Neural cell (in vitro differentiated cells): ENCODE measurements at regions not wholly inside any gene's neighbourhood (a gene's known extent, or its start where the extent isn't known, plus 50 kb on each side); places are given as distances from the start of the nearest gene placed in this dataset.
"Not testable (repeated sequence)": the region's sequence is repeated elsewhere in the genome, so short reads cannot be mapped to it uniquely, and the experiment has no call there.

Experiments
- H2AFZ ChIP-seq: fragments of 200-600, 300-800 bp; sonication (generic), shearing (Covaris generic); 2 replicates; pipeline ENCODE4 v1.6.0; 2014; ENCODE audit warnings: low read depth, mild to moderate bottlenecking, antibody characterized with exemption, low read length, moderate library complexity
- H3F3A ChIP-seq: fragments of 200-600 bp; shearing (Covaris generic); 2 replicates; pipeline ENCODE4 v1.6.1; 2016; ENCODE audit warnings: mild to moderate bottlenecking, moderate library complexity, mixed read lengths, antibody characterized with exemption, low read length; ENCODE audit not compliant: insufficient read depth, poor library complexity, severe bottlenecking
- H3K27ac ChIP-seq: fragments of 200-600, 300-800 bp; sonication (generic), shearing (Covaris generic); 2 replicates; pipeline ENCODE4 v1.5.1; 2014; ENCODE audit warnings: mild to moderate bottlenecking, low read length, moderate library complexity
- H3K27me3 ChIP-seq: fragments of 300-800, 200-600 bp; sonication (generic), shearing (Covaris generic); 2 replicates; pipeline ENCODE4 v1.6.0; 2014; ENCODE audit warnings: mild to moderate bottlenecking, low read depth, low read length, moderate library complexity; ENCODE audit not compliant: insufficient read depth
- H3K36me3 ChIP-seq: fragments of 300-800, 200-600 bp; sonication (generic), shearing (Covaris generic); 2 replicates; pipeline ENCODE4 v1.5.1; 2014; ENCODE audit warnings: mild to moderate bottlenecking, antibody characterized with exemption, low read length, moderate library complexity; ENCODE audit not compliant: insufficient read depth
- H3K4me2 ChIP-seq: fragments of 300-800, 200-600 bp; sonication (generic), shearing (Covaris generic); 2 replicates; pipeline ENCODE4 v1.6.0; 2014; ENCODE audit warnings: mild to moderate bottlenecking, low read length
- H3K4me3 ChIP-seq: fragments of 300-800, 200-600 bp; sonication (generic), shearing (Covaris generic); 2 replicates; pipeline ENCODE4 v1.5.1; 2014; ENCODE audit warnings: mild to moderate bottlenecking, low read length, moderate library complexity
- H3K79me2 ChIP-seq: fragments of 200-600 bp; shearing (Covaris generic); replicated peaks from 2 replicates; pipeline ENCODE4 v1.6.0; 2014; ENCODE audit warnings: mild to moderate bottlenecking, low read length, moderate library complexity; ENCODE audit not compliant: insufficient read depth
- H3K9ac ChIP-seq: fragments of 300-800, 200-600 bp; sonication (generic), shearing (Covaris generic); 2 replicates; pipeline ENCODE4 v1.6.1; 2016; ENCODE audit warnings: mild to moderate bottlenecking, low read length, mixed read lengths
- H3K9me2 ChIP-seq: fragments of 200-600 bp; shearing (Covaris generic); 2 replicates; pipeline ENCODE4 v1.6.1; 2016; ENCODE audit warnings: mild to moderate bottlenecking, low read length, mixed read lengths; ENCODE audit not compliant: insufficient read depth
- H3K9me3 ChIP-seq: fragments of 200-600, 300-800 bp; sonication (generic), shearing (Covaris generic); 2 replicates; pipeline ENCODE4 v1.6.1; 2016; ENCODE audit warnings: mild to moderate bottlenecking, mixed run types, low read length, moderate library complexity, mixed read lengths
- H4K20me1 ChIP-seq: fragments of 200-600 bp; shearing (Covaris generic); 2 replicates; pipeline ENCODE4 v1.6.1; 2016; ENCODE audit warnings: mild to moderate bottlenecking, mixed run types; ENCODE audit not compliant: insufficient read depth
- CTCF ChIP-seq: fragments of 450-650 bp; IDR thresholded peaks from 2 replicates; pipeline ENCODE4 v1.5.1; 2014; ENCODE audit warnings: antibody characterized with exemption, mild to moderate bottlenecking, moderate library complexity; ENCODE audit not compliant: poor library complexity, severe bottlenecking
- EP300 ChIP-seq: fragments of 450-650 bp; conservative IDR thresholded peaks from 2 replicates; pipeline ENCODE4 v1.6.1; 2014; ENCODE audit warnings: antibody characterized with exemption, mild to moderate bottlenecking, moderate library complexity; ENCODE audit not compliant: poor library complexity, severe bottlenecking
- EZH2 ChIP-seq: fragments of 200-600, 300-800 bp; shearing (Covaris generic), sonication (generic); IDR thresholded peaks from 2 replicates; pipeline ENCODE4 v1.6.1; 2014; ENCODE audit warnings: antibody characterized with exemption, low read length, borderline replicate concordance, mild to moderate bottlenecking; ENCODE audit not compliant: insufficient read depth, poor library complexity, severe bottlenecking
- MXI1 ChIP-seq: fragments of 450-650 bp; conservative IDR thresholded peaks from 2 replicates; pipeline ENCODE4 v1.6.1; 2014; ENCODE audit warnings: antibody characterized with exemption, mild to moderate bottlenecking; ENCODE audit not compliant: poor library complexity, severe bottlenecking
- POLR2AphosphoS5 ChIP-seq: IDR thresholded peaks from 2 replicates; pipeline ENCODE4 v1.6.1; 2012
- RAD21 ChIP-seq: fragments of 450-650 bp; conservative IDR thresholded peaks from 2 replicates; pipeline ENCODE4 v1.6.1; 2014; ENCODE audit warnings: antibody characterized with exemption, mild to moderate bottlenecking, moderate library complexity
- SMC3 ChIP-seq: fragments of 450-650 bp; conservative IDR thresholded peaks from 2 replicates; pipeline ENCODE4 v1.6.1; 2014; ENCODE audit warnings: antibody characterized with exemption, mild to moderate bottlenecking, moderate library complexity; ENCODE audit not compliant: poor library complexity
- TAF1 ChIP-seq: IDR thresholded peaks from 2 replicates; pipeline ENCODE4 v1.6.1; 2012; ENCODE audit warnings: low read depth
- TF ChIP-seq, protein P1 (sequence below): IDR thresholded peaks from 2 replicates; pipeline ENCODE4 v1.6.1; 2012; ENCODE audit warnings: borderline replicate concordance

GRCh38 chr22:23438216-23438615 lies 141.9 kb downstream of the IGLL1 start:
- H3F3A ChIP-seq, result no peaks in the 10 kb centered on the region
- no peak for TF ChIP-seq EP300
- no peaks in the 10 kb centered on the region for H4K20me1 ChIP-seq
- no peak overlapping the region for H3K27ac ChIP-seq
- no peaks in the 10 kb centered on the region for H3K27me3 ChIP-seq
- no peaks in the 10 kb centered on the region for H3K9me3 ChIP-seq
- H3K4me2 ChIP-seq, result no peak overlapping the region
- no peak overlapping the region for H3K9ac ChIP-seq
- no peaks in the 10 kb centered on the region for H3K79me2 ChIP-seq
- H3K36me3 ChIP-seq, result no peaks in the 10 kb centered on the region
- H3K4me3 ChIP-seq, result no peak overlapping the region
- H3K9me2 ChIP-seq, result no peaks in the 10 kb centered on the region
- H2AFZ ChIP-seq, result no peak overlapping the region

GRCh38 chr22:23437779-23438178 lies 142.3 kb downstream of the IGLL1 start:
- no peaks in the 10 kb centered on the region for H3K79me2 ChIP-seq
- no peaks in the 10 kb centered on the region for H3K27me3 ChIP-seq
- TF ChIP-seq, protein P1, sequence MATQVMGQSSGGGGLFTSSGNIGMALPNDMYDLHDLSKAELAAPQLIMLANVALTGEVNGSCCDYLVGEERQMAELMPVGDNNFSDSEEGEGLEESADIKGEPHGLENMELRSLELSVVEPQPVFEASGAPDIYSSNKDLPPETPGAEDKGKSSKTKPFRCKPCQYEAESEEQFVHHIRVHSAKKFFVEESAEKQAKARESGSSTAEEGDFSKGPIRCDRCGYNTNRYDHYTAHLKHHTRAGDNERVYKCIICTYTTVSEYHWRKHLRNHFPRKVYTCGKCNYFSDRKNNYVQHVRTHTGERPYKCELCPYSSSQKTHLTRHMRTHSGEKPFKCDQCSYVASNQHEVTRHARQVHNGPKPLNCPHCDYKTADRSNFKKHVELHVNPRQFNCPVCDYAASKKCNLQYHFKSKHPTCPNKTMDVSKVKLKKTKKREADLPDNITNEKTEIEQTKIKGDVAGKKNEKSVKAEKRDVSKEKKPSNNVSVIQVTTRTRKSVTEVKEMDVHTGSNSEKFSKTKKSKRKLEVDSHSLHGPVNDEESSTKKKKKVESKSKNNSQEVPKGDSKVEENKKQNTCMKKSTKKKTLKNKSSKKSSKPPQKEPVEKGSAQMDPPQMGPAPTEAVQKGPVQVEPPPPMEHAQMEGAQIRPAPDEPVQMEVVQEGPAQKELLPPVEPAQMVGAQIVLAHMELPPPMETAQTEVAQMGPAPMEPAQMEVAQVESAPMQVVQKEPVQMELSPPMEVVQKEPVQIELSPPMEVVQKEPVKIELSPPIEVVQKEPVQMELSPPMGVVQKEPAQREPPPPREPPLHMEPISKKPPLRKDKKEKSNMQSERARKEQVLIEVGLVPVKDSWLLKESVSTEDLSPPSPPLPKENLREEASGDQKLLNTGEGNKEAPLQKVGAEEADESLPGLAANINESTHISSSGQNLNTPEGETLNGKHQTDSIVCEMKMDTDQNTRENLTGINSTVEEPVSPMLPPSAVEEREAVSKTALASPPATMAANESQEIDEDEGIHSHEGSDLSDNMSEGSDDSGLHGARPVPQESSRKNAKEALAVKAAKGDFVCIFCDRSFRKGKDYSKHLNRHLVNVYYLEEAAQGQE, result no peak
- TF ChIP-seq TAF1, result no peak
- no peak for TF ChIP-seq RAD21
- no peak for TF ChIP-seq MXI1
- TF ChIP-seq CTCF, result no peak
- TF ChIP-seq SMC3, result no peak
- TF ChIP-seq POLR2AphosphoS5, result no peak
- no peak for TF ChIP-seq EP300
- TF ChIP-seq EZH2, result no peak
- H3K9me3 ChIP-seq, result no peaks in the 10 kb centered on the region
- no peak overlapping the region for H3K9ac ChIP-seq
- H4K20me1 ChIP-seq, result no peaks in the 10 kb centered on the region
- H3K9me2 ChIP-seq, result no peaks in the 10 kb centered on the region
- H3K4me2 ChIP-seq, result no peak overlapping the region
- no peaks in the 10 kb centered on the region for H3F3A ChIP-seq
- H3K27ac ChIP-seq, result no peak overlapping the region
- H3K4me3 ChIP-seq, result no peak overlapping the region
- no peak overlapping the region for H2AFZ ChIP-seq
- no peaks in the 10 kb centered on the region for H3K36me3 ChIP-seq

GRCh38 chr22:23437107-23437395 lies 143.0 kb downstream of the IGLL1 start:
- not testable (repeated sequence) for H3K79me2 ChIP-seq, H3F3A ChIP-seq, H3K27me3 ChIP-seq, H3K27ac ChIP-seq, H3K4me3 ChIP-seq, H3K4me2 ChIP-seq, H3K9ac ChIP-seq, H3K9me3 ChIP-seq, H3K9me2 ChIP-seq, H4K20me1 ChIP-seq, H3K36me3 ChIP-seq, H2AFZ ChIP-seq

- not testable (repeated sequence) for H3K4me3 ChIP-seq, H3F3A ChIP-seq, H3K27me3 ChIP-seq, H3K9me2 ChIP-seq, H3K4me2 ChIP-seq, H2AFZ ChIP-seq, H3K27ac ChIP-seq, H3K9ac ChIP-seq, H3K79me2 ChIP-seq, H3K9me3 ChIP-seq, H3K36me3 ChIP-seq, H4K20me1 ChIP-seq
Measured at GRCh38 chr22:23436354-23437106, 143.6 kb downstream of the IGLL1 start.

GRCh38 chr22:23435186-23435585 lies 144.9 kb downstream of the IGLL1 start:
- H3K79me2 ChIP-seq, H3K9me3 ChIP-seq, H3K4me3 ChIP-seq, H4K20me1 ChIP-seq, H3F3A ChIP-seq, H3K9ac ChIP-seq, H3K36me3 ChIP-seq, H3K9me2 ChIP-seq, H2AFZ ChIP-seq, H3K27ac ChIP-seq, H3K27me3 ChIP-seq, H3K4me2 ChIP-seq: not testable (repeated sequence)
